ENCODE measurements at regions not wholly inside any gene's neighbourhood (a gene's known extent, or its start where the extent isn't known, plus 50 kb on each side); places are given as distances from the start of the nearest gene placed in this dataset.

DNA sequence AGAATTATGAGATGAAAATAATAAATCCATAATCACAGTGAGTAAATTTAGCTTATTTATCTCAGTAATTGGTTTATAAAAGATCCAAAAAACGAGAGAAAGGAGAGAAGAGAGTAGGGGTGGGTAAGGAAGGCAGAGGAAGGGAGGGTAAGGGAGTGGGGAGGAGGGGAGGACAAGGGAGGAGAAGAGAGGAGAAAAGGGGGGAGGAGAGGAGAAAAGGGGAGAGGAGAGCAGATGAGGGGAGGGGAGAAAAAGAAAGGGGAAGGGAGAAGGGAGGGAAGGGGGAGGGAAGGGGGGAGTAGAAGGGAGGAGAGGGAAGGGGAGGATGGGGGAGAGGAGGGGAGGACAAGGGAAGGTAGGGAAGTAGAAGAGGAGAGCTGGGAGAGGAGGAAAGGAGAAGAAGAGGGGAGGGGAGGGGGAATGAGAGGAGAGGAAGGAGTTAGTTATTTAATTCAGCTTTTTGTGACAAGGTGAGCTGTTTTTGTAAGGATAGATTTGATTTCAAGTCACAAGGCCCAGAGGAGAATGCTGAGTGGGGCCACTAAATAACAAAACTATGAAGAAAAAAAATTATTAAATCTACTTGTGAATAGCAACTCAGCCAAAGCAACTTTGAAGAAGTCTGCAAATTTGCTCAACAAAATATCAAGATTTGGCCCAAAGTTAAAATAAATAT is 454.3 kb downstream of the ARAP2 start:
- POLR2A ChIA-PET = no interaction called here
- intact Hi-C loops (cut with micrococcal nuclease; ENCODE audit: unreplicated experiment) = no loop called here
- Histone ChIP-seq H3K36me3 (ENCODE audit: control insufficient read depth, insufficient read depth, low read length) (no peaks in the 10 kb centered on the region), H3K27me3 (ENCODE audit: control insufficient read depth, insufficient read depth, low read length) (no peaks in the 10 kb centered on the region), H3K27ac (ENCODE audit: low read length) (no peak overlapping the region), H3K9me3 (ENCODE audit: control insufficient read depth, insufficient read depth, low read depth, low read length) (no peaks in the 10 kb centered on the region; the same call in 1 of the 2 replicates), H3K4me3 (ENCODE audit: low read depth in 2 of 2, low read length in 2 of 2) (no peak overlapping the region), H3K4me1 (ENCODE audit: control insufficient read depth, insufficient read depth, low read length) (no peaks in the 10 kb centered on the region)
- in situ Hi-C loops (cut with HindIII; ENCODE audit: low pct_unique_long_range_greater_than_20kb, low sequenced_read_pairs) = no loop called here
- CTCF ChIA-PET = no interaction called here
- TF ChIP-seq, protein P1, sequence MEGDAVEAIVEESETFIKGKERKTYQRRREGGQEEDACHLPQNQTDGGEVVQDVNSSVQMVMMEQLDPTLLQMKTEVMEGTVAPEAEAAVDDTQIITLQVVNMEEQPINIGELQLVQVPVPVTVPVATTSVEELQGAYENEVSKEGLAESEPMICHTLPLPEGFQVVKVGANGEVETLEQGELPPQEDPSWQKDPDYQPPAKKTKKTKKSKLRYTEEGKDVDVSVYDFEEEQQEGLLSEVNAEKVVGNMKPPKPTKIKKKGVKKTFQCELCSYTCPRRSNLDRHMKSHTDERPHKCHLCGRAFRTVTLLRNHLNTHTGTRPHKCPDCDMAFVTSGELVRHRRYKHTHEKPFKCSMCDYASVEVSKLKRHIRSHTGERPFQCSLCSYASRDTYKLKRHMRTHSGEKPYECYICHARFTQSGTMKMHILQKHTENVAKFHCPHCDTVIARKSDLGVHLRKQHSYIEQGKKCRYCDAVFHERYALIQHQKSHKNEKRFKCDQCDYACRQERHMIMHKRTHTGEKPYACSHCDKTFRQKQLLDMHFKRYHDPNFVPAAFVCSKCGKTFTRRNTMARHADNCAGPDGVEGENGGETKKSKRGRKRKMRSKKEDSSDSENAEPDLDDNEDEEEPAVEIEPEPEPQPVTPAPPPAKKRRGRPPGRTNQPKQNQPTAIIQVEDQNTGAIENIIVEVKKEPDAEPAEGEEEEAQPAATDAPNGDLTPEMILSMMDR (IDR thresholded peaks at IDR 0.05) = no peak
- TF ChIP-seq SIN3A (IDR thresholded peaks at IDR 0.05; ENCODE audit: borderline replicate concordance, insufficient read depth, low read depth, low read length) (no peak), TCF7L2 (IDR thresholded peaks at IDR 0.05; ENCODE audit: low read depth, low read length) (no peak), POLR2AphosphoS5 (IDR thresholded peaks at IDR 0.05; ENCODE audit: low read depth, low read length) (no peak)
- TF ChIP-seq, protein P2, sequence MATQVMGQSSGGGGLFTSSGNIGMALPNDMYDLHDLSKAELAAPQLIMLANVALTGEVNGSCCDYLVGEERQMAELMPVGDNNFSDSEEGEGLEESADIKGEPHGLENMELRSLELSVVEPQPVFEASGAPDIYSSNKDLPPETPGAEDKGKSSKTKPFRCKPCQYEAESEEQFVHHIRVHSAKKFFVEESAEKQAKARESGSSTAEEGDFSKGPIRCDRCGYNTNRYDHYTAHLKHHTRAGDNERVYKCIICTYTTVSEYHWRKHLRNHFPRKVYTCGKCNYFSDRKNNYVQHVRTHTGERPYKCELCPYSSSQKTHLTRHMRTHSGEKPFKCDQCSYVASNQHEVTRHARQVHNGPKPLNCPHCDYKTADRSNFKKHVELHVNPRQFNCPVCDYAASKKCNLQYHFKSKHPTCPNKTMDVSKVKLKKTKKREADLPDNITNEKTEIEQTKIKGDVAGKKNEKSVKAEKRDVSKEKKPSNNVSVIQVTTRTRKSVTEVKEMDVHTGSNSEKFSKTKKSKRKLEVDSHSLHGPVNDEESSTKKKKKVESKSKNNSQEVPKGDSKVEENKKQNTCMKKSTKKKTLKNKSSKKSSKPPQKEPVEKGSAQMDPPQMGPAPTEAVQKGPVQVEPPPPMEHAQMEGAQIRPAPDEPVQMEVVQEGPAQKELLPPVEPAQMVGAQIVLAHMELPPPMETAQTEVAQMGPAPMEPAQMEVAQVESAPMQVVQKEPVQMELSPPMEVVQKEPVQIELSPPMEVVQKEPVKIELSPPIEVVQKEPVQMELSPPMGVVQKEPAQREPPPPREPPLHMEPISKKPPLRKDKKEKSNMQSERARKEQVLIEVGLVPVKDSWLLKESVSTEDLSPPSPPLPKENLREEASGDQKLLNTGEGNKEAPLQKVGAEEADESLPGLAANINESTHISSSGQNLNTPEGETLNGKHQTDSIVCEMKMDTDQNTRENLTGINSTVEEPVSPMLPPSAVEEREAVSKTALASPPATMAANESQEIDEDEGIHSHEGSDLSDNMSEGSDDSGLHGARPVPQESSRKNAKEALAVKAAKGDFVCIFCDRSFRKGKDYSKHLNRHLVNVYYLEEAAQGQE (IDR thresholded peaks at IDR 0.05; ENCODE audit: insufficient read depth in 1 of 2, low read depth in 2 of 2, low read length in 1 of 2) = no peak
- no TSS peak for BruUV-seq (replicated peaks)
- no peak for DNase-seq (ENCODE audit: low read depth, low spot score)
- no peak for ATAC-seq

DNA sequence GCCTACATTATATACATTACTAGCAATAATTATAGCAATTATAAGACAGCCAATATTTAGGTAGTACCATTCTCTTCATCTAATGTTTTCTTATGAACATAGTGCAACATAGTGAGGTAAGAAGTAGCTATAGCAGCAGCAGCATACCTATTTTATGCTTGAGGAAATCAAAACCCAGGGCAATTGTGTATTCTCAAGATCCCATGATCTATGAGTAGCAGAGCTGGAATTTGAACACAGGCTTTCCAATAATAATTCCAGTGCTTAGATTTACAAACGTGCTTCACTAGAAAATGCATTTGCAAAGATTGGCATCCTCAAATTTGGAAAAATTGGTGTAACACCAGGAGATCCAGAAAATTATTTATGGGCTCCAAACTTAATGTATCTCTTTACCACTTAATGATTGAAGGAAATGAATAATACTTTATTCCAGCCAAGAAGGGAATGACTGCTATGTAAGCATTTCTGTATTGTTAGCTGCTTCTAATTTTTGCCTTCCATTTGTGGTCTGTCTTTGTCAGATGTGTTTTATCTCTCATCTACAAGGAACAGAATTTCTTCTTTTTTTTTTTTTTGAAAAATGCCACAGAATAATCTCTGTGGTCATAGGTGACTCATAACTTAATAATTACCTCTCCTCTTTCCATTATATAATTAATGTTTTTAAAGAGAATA is 451.1 kb downstream of the ARAP2 start:
- ChIA-PET CTCF (no interaction called here), POLR2A (no interaction called here)
- no TSS peak for BruUV-seq (replicated peaks)
- H3K27ac ChIP-seq (ENCODE audit: low read length) = no peak overlapping the region
- no peaks in the 10 kb centered on the region for H3K36me3 ChIP-seq (ENCODE audit: control insufficient read depth, insufficient read depth, low read length)
- ATAC-seq (no peak), DNase-seq (ENCODE audit: low read depth, low spot score) (no peak)
- peaks cover 4% of the 10 kb centered on the region for H3K9me3 ChIP-seq (ENCODE audit: control insufficient read depth, insufficient read depth, low read depth, low read length)
- no peak overlapping the region for H3K4me3 ChIP-seq (ENCODE audit: low read depth in 2 of 2, low read length in 2 of 2)
- in situ Hi-C loops (cut with HindIII; ENCODE audit: low pct_unique_long_range_greater_than_20kb, low sequenced_read_pairs) (no loop called here), intact Hi-C loops (cut with micrococcal nuclease; ENCODE audit: unreplicated experiment) (no loop called here)
- no peaks in the 10 kb centered on the region for H3K27me3 ChIP-seq (ENCODE audit: control insufficient read depth, insufficient read depth, low read length)
- no peaks in the 10 kb centered on the region for H3K4me1 ChIP-seq (ENCODE audit: control insufficient read depth, insufficient read depth, low read length)
- TF ChIP-seq, protein P1 (IDR thresholded peaks at IDR 0.05) = no peak
- TF ChIP-seq TCF7L2 (IDR thresholded peaks at IDR 0.05; ENCODE audit: low read depth, low read length) (no peak), SIN3A (IDR thresholded peaks at IDR 0.05; ENCODE audit: borderline replicate concordance, insufficient read depth, low read depth, low read length) (no peak), POLR2AphosphoS5 (IDR thresholded peaks at IDR 0.05; ENCODE audit: low read depth, low read length) (no peak)
- TF ChIP-seq, protein P2 (IDR thresholded peaks at IDR 0.05; ENCODE audit: insufficient read depth in 1 of 2, low read depth in 2 of 2, low read length in 1 of 2) = no peak

Data from Panc1 (cell line).